Stimulated activated CD4-positive, alpha-beta T cell treated with anti-CD3 and anti-CD28 coated beads, Interleukin-2, amount 100 ng/mL, for 4 hours (primary cell): ENCODE measurements at regions not wholly inside any gene's neighbourhood (a gene's known extent, or its start where the extent isn't known, plus 50 kb on each side); places are given as distances from the start of the nearest gene placed in this dataset.

Experiments used
- DNase-seq: peaks from one replicate; pipeline ENCODE4 v3.0.0-alpha.2; 2020; ENCODE audit warnings: low read depth

DNA sequence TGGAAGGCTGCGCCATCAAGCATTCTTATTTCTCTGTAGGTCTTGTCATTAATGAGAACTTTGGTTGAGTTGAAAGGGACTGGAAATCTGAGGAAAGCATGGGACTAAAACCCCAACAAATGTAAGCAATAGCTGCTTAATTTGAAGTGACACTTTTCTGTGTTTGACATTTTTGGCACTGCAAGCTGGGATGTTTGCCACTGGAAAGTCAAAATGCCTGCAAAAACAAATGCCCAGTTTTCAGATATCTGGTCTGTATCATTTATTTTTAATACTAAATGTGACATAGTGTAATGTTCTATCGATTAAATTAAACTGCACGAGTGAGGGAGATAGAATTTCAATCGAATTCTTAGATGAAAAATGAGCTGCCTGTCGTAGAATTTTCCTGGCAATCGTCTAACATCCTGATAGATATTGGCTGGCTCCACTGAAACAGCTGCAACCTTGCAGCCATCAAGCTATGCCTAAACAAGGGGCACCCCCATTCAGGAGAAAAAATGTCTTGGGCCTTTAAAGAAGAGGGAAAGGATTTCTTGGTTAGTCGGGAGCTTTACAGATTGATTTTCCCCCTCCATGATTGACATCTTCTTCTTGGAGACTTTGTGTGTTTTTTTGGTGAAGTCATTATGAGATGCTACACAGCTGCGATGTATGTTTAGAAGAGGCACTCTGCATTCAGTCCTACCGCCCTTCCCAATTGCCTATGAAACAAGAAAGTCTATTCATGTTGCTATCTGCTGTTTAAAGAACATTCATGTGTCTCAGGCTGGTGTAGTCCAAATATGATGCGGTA is 316.7 kb upstream of the TBL1XR1 start:
- DNase-seq, result no peak

GRCh38 chr3:177514611-177515499 is 317.6 kb upstream of the TBL1XR1 start:
- DNase-seq, result no peak

DNA sequence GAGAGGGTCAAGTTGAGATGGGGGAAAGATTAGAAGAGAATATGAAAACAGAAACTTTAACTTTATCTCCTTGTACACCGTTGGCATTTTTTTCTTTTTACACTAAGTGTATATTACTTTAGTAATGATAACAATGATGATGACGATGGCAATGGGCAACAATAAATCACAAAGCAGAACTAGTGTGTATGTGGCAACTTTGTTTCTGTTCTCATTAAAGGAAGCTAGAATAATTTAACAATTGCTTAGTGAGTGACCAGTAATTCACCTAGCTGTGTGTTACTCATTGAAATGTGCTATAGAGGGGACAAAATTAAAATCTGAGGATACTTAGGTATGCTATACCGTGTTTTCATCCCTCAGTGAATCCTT is 318.5 kb upstream of the TBL1XR1 start:
- no peak for DNase-seq

DNA sequence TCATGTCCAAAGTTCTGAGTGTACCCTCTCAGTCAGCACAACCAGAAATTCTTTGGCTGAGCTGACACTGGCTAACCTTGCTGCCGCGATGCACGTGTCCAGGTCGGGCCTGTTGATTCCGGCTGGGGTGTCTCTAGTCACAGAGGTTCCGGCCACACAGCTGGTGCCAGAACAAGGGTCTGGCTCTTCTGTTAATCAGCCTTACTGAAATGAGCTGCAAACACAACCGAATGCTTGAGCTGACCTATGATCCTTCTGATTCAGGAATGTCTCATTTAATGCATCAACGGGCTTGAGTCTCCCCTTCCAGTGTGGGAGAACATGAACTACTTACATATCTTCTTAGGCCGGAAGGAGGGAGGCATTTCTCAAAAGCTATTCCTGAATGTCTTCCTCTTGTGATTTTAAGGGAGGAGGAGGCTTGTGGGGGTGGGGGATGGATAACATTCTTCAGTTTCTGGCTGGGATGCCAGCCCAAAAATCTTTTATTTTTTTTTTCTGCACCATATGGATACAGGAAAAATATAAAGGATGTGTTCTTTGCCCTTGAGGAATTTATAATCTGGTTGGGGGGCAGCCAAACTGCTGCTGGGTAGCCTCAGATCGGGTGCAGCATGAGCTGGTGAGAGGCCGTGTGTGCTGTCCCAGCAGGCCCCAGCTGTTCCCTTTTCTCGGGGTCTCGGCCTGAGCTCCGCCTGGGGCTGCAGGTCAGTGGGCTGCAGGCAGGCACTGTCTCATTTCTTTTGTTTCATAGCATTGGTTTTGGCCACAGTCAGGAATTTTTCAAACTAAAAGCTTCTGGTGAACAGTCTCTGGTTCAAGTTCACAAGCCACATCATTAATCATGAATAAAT is 319.1 kb upstream of the TBL1XR1 start:
- DNase-seq, result no peak

DNA sequence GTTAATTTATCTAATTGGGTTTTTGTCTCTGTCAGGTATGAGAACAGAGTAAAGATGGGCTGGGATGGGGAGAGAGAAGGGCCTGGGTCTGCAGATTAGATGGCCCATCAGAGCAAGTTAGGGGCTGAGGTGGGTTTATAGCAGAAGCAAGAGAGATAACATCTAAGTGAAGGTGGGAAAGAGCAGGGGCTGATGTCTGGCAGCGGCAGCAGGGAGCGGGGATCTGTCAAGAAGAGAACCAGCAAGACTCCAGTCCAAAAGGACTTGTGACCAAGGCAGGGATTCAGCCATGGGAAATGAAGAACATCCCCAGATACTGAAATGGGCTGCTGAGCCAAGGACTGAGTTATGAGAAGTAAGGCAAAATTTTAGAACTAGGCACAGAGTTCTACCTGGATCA is 320.6 kb upstream of the TBL1XR1 start:
- no peak for DNase-seq

- no peak for DNase-seq
These were observed 322.3 kb upstream of the TBL1XR1 start for GRCh38 chr3:177519588-177519987.

DNA sequence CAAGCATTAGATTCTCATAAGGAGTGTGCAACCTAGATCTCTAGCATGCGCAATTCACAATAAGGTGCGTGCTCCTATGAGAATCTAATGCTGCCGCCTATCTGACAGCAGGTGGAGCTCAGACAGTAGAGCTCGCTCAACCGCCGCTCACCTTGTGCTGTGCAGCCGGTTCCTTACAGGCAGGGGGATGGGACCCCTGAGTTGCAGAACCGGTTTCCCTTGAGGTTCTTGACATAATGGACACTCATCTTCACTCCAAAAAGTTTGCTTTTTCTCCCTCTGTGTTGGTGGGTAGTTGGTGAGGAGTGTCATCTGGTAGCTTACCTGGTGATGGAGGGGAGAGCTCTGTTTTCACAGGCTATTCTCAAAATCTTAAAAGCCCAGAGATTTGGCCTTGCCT is 324.0 kb upstream of the TBL1XR1 start:
- no peak for DNase-seq

GRCh38 chr3:177522051-177522450 is 324.8 kb upstream of the TBL1XR1 start:
- DNase-seq, result no peak

GRCh38 chr3:177523067-177523675 is 325.9 kb upstream of the TBL1XR1 start:
- DNase-seq, result no peak

GRCh38 chr3:177523872-177524438 is 326.7 kb upstream of the TBL1XR1 start:
- DNase-seq, result no peak

DNA sequence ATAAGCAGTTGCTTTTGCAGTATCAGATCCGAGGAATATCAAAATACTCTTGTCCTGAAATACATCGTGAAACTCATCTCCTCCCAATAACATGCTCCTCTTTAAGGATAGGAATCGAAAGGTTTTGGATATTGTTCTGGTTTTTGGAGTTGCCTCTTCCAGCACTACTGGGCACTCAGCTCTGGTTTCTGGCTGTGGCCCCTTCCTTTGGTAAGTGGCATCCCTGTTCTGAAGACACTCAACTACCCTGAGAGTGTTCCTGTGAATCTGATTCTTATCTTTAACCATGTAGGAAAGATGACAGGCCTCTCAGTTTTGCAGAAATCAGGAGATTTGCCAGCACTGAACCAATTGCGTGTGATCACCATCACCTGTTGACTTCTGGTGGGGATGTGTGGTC is 327.5 kb upstream of the TBL1XR1 start:
- DNase-seq, result no peak

- no peak for DNase-seq
These were observed 328.1 kb upstream of the TBL1XR1 start for GRCh38 chr3:177525414-177525813.

DNA sequence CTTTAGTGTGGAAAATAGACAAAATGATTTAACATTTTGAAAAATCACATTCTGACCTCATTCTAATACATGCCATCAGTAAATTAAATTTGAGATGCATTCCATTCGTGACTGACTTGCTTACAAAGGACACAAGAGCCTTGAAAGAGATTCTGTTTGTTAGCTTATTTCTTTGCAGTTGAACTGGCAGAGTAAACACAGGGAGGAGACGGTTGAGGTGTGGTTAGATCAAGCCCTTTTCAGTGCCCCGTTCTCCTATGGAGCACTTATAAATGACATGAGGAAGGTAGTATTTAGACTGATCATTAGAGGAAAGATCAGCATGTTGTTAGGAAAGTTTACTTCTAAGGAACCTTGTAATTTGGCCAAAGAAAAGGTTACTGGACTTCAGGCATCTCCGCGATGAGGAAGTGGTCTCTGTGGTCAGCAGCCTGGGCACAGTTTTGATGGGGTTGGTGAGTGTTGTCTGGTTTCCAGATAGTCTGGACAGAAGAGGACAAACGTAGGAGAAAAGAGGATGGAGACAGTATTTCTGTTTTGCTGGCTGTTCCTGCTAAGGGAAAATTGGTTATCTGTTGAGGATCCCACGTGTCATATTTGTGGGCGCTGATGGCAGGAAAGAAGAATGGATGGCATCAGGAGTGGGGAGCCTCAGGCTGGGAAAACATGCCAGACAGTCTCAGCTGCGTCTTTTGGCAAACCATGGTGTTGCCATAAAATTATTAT is 328.9 kb upstream of the TBL1XR1 start:
- no peak for DNase-seq

- no peak for DNase-seq
These were observed 329.9 kb upstream of the TBL1XR1 start for GRCh38 chr3:177527182-177527581.

DNA sequence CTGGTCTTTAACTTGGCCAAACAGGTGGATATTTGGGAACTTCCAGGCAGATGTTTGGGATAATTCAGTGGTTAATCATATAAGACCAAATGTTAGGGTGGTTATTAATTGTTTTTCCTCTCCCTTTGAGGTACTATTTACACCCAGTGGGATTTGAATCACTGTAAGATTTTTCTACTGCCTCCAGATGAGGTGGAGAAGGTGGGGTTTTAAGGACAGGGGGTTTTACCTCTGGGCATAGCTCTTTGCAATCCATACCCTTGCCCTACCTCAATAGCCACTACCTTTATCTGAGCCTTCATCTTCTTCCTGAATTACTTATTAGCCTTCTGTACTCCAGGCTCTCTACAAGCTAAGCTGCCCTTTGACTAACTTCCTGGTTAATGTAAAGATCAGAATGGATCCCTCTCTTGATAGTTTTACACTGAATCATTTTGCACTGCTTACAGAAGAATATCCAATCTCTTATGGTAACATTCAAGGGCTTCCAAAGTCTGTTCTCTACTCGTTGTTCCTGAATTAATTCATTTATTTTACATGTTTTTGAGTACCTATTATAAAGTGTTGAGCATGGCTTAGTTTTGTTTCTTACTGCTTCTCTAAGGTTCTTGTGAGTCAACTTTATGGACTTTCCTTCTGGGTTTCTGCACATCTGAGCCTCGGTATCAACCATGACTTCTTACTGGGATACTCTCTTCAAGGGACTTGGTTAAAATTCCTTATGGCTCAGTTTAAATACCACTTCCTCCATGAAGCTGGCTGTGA is 331.2 kb upstream of the TBL1XR1 start:
- no peak for DNase-seq

- no peak for DNase-seq
These were observed 331.8 kb upstream of the TBL1XR1 start for GRCh38 chr3:177529071-177529550.

- no peak for DNase-seq
These were observed 332.5 kb upstream of the TBL1XR1 start for GRCh38 chr3:177529716-177530335.

DNA sequence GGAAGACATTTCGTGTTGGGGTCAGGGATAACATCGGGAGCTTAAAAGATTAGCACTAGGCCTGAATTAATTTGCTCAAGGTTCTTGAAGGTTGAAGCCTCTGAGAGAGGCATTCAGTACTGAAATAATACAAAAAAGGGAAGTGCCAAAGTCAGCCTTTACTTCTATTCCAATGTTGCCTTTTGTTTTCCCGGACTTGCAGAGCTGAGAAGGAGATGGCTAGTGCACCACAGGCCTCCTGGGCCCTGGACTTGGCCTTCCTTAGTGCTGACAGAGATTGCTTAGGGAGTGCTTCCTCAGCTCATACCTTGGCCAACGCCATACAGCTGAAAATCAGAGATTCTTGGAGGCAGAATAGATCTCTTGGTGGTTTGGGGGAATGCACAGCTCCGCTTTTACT is 333.6 kb upstream of the TBL1XR1 start:
- DNase-seq, result no peak

DNA sequence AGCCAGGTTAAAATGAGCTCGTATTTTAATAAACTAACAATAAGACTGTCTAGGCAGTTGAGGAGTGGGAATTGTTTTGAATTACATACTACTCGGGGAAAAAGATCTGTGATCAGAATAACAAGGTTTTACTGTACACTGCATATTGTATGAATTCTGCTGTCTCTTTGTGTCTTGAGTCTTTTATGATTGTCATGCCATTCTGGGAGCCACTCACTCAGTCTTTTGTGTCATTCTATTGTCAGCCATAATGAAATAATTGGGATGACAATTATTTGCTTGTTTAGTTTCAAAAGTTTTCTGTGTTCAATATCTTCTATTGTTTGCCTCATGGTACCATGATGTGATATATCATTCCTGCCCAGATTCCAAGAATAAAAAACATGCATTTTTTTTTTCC is 339.6 kb upstream of the TBL1XR1 start:
- no peak for DNase-seq

DNA sequence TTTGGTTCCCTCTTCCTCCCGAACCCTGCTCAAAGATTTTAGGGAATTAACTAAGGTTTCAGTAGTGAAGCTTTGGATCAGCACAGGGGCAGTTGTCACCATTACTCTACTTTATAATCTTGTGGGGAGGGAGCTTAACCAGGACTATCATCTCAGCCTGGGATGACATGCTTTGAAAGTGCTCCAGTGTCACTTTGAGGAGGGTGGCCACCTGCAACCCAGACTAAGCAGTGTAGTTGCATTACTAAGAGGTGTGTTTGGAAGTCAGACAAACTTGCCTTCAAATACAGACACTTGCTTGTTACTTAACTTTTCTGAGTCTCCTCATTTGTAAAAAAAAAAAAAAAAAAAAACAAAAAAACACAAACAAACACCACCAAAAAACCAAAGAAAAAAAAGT is 340.3 kb upstream of the TBL1XR1 start:
- no peak for DNase-seq
